Glomerular visceral epithelial cell (primary cell): ENCODE measurements at regions not wholly inside any gene's neighbourhood (a gene's known extent, or its start where the extent isn't known, plus 50 kb on each side); places are given as distances from the start of the nearest gene placed in this dataset.
"Not testable (repeated sequence)": the region's sequence is repeated elsewhere in the genome, so short reads cannot be mapped to it uniquely, and the experiment has no call there.

Experiments used
- DNase-seq: peaks from one replicate; pipeline ENCODE4 v3.0.0-alpha.2; 2016; ENCODE audit errors: extremely low spot score

DNA sequence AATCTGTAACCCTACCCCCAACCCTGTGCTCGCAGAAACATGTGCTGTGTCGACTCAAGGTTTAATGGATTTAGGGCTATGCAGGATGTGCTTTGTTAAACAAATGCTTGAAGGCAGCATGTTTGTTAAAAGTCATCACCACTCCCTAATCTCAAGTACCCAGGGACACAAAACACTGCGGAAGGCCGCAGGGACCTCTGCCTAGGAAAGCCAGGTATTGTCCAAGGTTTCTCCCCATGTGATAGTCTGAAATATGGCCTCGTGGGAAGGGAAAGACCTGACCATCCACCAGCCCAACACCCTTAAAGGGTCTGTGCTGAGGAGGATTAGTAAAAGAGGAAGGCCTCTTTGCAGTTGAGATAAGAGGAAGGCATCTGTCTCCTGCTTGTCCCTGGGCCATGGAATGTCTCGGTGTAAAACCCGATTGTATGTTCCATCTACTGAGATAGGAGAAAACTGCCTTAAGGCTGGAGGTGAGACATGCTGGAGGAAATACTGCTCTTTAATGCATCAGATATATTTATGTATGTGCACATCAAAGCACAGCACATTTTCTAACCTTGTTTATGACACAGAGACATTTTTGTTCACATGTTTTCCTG lies 94.4 kb downstream of the LSM3 start:
- DNase-seq = not testable (repeated sequence)

DNA sequence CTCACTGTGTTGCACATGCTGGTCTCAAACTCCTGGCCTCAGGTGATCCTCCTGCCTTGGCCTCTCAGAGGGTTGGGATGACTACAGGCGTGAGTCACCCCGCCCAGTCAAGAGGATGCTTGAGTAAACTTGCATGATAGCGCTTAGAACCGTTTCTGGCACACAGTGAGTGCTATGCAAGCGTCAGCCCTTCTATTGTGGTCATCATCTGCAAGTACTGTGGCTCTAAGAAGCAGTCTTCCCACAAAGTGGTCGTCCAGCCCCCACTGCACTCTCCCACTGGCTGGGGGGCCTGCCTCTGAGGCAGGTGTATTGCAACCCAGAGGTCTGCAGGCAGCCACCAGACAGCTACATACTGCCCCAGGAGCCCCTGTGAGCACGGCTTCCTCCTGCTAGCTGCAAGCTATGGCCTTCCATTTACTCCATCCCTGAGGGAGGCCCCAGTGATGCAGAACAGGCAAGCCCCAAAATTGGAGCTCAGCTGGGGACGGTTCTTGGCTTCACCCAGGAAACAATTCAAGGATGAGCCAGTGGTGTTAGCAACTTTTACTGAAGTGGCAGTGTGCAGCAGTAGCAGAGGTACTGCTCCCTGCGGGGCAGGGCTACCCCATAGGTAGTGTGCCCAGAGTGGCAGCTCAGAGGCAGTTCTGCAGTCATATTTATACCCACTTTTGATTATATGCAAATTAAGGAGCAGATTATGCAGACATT lies 95.4 kb downstream of the LSM3 start:
- DNase-seq = peak; percentile 31

DNA sequence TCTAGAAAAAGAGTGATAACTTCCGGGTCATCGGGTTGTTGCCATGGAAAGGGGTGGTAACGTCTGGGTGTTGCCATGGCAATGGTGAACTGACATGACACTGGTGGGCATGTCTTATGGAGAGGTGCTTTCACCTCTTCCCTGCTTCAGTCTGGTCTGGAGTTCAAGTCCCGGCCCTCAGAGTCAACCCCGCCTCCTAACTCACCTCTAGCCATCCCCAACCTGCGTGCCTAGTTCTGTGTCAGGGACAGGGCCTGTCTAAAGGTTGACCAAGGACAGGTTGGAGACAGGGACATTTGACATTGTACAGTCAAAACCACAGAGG lies 96.0 kb downstream of the LSM3 start:
- no peak for DNase-seq

DNA sequence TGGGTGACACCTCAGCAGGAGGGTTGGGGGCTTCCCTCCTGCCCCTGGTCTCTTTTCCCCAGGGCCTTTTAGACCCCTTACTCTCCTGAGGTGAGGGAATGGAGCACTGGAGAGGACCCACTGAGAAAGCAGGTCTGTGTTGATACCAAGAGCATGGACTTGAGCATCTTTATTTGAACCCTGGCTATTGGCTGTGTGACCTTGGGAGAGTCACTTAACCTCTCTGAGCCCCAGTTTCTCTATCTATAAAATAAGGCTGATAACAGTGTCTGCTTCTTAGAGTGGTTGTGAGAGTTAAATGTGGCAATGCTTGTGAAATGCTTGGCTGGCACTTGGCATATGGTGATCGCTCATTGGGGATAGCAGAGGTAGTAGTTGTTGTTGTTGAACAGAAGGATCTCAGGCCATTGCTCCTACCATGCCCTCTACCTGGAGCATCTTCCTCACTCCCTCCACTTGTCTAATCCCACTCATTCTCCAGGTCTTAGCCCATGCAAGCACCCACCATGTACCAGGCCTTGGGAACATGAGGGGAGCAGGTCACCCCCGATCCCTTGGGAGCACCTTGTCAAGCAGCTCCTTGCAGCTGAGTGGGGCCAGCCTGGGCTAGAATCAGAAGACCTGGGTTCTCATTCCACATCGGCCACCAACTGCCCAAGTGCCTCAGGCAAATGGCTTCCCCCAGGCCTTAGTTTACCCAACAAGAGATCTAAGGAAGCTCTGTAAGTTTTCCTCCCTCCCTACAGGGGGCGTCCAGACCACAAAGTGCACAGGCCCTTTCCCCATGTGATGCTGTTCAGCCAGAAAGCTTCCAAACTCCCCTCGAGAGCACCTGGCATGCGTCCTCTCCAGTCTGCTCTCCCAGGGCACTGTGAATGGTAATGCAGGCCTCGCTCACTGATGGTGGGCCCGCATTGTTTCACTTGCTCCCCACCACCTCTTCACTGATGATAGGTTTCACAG lies 96.7 kb downstream of the LSM3 start:
- DNase-seq = no peak

DNA sequence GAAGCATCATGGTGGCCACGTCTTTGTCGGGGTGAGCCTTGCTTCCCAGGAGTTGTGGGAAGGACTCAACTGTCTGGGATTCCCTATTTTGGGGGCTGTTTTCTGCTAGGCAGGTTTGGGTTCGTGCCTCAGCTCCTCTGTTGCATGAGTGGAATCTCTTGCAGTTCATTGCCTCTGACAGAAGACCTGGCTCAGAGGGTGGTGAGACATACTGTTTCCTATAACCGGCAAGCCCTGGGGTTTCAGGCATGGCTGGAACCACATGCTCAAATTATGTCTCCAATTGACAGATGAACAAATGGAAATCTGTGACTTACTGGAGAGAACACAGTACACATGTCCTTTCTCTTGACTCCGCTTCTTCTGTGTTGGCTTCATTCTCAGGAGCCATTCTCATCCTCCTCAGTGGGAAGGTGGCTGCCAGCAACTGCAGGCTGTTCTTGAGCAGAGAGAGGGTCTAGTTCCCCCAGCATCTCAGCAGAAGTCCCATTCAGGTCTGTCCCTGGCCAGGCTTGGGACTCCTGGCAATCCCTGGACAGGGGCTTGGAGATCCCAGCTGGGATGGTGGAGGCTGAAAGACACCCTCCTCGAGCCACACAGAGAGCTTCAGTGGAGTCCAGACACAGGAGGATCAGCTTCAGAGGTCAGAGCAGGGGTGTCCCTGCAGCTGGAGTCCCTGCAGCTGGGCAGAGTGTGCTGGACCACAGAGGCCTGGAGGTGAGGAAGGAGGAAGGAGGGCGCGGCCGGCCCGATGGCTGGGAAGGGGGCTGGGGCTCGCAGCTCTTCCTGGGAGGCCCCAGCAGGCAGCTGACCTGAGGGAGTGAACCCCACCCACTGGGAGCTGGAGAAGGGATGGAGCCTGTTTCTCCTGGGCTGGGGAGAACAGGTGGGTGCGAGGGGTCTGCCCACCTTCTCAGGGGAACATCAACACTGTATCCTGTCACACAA lies 97.6 kb downstream of the LSM3 start:
- DNase-seq = no peak

DNA sequence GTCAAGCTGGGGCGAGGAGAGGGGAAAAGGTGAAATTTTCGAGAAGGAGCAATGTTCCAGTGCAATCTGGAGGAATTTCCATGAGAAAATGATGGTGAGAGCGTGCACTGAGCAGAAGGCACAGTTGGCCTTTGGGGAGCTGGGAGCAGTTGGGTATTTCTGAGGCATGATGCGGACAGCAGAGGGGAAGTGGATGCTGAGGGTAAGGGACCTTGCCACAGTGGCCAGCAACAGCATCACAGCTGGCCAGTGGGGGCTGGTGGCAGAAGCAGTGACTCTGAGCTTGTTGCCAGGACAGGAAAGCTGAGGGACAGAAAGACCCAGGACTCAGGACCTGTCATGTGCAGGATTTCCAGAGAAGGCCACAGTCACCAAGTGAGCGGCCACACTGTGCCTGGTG lies 98.9 kb downstream of the LSM3 start:
- DNase-seq = no peak

DNA sequence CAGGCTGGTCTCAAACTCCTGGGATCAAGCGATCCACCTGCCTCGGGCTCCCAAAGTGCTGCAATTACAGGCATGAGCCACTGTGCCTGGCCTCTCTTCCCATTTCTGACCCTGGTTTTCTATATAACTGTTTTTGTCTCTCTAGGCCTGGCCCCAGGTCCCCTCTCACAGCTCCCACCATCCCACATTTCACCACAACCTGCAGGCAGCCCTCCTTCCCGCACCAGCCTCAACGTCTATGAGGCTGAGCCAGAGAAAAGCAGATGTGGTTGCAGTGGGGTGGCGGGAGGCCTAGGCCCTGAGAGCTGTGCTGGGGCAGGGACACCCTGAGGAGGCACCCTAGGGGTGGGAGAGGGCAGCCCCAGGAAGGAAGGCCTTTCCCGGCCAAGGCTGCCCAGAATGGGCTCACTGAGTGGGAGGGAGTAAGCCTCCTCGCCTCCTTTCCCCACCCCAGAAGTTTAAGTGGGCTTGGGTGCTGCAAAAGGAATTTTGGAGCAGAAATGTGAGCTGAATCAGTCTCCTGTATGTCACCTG lies 99.7 kb downstream of the LSM3 start:
- no peak for DNase-seq

DNA sequence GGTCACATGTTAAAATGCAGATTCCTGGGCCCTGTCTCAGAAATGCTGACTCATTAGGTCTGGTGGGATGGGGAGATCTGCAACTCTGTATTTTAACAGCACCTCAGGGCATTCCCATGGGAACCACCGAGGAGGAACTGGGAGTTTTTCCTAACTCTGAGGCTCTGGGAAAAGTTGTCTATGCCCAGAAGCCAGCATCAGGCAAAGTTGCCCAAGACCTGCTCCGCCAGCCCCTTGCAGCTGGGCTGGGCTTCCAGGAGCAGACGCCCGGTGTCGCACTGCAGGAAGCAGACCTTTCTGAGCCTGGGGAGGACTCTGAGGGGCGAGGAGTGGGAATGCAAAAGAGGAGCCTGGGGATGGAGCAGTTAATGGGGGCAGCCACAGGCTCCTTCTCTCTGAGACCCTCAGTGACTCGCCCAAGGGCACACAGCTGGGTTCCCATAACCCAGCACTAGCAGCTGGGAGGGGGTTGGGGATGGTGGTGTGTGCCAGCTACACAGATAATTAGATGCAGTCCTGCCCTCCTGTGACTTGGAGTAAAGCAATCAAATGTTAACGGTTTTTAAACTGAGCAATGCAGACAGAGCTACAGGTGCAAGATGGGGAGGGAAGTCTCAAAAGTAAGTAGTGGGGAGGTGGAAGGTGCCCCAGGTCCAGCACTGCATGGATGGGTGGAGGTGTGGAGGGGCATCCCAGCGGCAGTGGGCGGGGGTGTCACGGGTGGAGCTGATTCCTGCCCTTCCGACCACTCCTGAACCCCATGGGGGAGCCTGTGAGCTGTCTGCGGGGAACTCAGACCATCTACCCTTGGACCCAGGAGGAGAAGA lies 100.4 kb downstream of the LSM3 start:
- DNase-seq = no peak

DNA sequence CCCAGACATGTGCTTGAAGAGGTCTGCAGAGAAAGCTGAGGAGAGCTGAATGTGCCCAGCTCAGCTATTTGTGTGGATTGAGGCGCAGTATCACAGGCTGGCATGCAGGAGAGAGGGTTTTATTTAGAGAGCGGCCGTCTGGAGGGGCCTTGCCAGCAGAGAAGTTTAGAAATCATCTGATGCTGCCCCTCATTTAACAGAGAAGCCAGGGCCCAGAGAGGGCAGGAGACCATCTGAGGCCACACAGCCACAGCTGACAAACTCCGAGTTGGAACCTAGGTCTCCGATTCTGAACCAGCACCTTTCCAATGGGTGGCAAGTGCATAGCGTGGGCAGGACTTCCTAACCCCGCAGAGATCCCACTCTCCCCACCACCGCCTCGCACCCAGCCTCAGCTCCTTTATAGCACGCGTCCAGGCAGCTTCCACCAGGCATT lies 101.0 kb downstream of the LSM3 start:
- no peak for DNase-seq

DNA sequence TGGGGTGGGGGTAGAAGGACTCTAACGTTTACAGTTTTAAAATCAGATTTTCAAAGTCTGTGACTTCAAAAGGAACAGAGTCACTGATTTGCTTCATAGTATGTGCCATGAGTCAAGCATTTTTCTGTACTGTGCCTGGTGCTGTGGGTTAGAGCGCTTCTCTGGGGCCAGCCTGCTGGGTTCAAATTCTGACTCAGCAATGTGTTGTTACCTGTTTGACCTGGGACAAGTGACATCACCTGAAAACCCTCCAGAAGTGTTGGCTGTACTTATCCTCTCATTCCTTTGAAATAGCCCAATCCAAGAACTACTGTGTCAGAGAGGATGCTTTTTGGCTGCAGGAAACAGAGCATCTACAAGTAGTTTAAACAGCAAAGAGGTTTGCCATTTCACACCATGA lies 101.7 kb downstream of the LSM3 start:
- no peak for DNase-seq

DNA sequence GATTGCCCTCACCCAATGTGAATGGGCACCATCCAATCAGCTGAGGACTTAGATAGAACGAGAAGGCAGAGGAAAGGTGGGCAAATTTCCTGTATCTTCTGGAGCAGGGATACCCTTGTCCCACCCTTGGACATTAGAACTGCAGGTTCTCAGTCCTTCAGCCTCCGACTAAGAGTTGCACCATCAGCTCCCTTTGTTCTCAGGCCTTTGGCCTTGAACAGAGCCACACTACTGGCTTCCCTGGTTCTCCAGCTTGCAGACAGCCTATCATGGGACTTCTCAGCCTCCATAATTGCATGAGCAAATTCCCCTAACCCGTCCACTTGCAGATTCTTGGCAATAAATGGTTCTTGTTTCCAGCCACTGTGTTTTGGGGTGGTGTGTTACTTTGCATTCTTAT lies 102.4 kb downstream of the LSM3 start:
- no peak for DNase-seq

DNA sequence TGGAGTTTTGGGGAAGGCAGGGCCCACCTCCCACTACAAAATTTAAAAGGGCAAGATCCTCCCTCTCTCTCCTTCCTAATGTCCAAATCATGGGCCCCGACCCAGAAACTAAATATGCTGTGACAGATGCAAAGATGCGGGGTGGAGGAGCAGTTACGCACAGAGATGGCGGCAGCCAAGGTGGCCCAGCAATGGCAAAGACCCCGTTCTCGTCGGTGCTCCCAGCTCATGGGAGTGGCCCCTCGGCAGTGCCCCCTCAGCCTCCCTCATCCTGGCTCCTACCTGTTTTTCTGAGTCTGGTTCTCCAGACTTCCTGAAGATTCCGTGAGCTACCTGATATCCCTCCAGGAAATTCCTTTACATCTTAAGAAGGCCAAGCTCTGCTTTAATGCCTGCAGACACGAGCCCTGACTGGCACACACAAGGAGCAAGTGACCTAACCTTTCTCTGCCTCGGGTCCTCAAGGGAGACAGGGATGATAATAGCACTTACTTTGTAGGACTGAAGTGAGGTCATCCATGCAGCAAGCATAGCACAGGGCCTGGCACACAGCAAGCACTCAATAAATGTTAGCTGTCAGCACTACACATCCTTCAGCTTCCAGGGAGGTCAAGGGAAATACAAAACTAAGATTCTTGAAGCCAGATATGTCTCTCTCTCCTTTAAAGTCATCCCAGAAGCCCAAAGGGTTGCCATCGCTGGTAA lies 103.5 kb downstream of the LSM3 start:
- DNase-seq = no peak

DNA sequence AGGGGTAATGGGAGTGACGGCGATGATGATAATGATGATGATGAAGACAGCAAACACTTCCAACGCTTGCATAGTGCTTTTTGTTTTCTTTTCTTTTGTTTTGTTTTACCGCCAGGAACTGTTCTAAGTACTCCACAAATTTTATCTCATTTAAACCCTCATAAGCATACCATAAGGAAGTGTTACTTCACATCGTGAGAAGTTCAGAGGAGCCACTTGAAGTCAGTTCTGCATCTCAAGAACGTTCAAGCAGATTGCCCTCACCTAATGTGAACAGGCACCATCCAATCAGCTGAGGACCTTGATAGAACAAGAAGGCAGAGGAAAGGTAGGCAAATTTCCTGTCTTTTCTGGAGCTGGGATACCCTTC lies 104.1 kb downstream of the LSM3 start:
- no peak for DNase-seq

DNA sequence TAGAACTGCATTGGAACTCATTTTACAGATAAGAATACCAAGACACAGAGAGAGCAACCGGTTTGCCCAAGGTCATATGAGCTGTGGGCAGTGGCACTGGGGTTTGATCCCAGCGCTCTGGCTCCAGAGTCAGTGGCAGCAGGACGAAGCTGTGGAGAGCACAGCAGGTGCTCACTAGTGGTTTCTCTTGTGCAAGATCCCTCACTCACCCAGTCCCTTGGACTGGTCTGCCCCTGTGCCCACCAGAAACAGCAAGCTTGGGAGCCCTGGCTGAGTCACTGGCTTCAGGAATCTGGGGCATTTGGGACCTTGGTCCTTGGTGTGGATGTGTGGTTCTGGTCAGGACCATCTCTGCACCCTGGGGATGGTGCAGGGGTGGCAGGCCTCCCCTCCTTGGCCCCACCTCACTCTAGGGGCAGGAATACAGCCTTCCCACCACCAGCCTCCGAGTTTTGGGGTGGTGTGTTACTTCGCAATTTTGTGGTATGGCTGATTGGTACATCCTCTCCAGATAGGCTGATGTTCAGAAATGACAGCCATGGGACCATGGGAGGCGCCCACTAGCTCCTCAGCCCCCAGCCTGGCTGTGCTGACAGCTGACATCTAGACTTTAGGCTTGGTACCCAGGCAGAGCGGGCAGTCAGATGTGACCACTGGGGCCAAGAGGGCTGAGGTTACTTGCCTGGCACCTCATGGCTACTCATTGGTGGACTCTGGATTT lies 104.6 kb downstream of the LSM3 start:
- no peak for DNase-seq

DNA sequence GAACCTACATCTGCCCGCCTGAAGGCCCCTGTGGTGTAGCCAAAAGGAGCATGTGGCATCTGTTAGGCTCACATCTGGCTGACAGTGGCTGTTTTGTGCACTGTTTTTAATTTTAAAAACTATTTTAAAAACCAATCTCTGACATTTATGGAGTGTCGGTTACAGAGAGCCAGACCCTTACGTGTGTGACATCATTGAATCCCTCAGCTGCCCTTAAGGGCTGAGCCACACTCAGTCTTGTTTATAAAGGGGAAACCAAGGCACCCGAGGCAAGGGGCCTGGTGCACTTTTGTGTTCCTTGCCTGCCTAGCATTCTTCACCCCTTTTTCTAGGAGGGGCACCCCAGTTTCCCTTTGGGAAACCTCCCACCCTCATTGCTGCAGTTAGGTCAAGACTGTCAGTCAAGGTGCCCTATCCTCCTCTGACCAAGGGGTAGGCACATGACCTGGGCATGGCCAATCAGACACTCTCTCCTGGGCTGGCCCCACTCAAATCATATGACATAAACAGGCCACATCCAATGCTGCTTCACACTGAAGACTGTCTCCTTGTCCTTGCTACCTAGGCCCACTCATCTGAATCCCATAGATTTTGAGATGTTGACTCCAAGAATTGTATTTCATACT lies 105.3 kb downstream of the LSM3 start:
- no peak for DNase-seq

DNA sequence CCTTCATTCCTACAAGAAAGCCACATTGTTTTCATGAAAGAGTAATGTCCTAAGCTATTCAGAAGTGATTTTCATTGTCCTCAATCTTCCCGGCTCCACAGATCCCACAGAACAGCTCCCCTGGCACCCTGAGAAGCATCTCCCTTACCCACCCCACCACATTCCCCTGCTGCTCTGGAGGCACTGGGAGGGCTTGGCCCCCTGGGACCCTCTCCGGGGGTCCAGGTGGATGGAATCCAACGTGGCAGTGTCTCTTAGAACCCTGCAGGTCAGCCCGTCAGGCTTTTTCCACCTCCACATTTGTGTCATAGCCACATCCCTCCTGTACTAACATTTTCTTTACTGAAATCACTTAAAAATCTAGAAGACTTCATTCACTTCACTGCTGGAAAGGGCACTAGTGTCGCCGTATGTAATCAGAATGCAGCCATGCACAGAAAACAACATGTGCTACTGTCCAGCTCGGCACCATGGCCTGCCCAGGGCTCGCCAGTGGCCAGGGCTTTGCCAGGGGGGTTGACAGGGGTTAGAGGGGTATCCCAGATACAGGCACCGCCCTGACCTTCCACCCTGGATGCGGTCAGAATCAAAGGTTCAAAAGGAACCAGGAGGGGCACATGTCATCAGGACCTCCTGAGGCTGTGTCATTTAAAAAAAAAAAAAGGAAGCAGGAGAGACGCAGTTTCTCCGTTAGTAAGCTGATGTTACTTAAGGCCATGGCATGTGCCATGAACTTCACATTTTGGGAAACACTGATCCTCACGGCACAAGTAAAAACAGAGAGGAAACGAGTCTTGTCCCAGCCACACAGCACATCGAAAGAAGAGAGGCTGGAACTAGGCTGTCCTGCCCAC lies 106.3 kb downstream of the LSM3 start:
- DNase-seq = no peak

DNA sequence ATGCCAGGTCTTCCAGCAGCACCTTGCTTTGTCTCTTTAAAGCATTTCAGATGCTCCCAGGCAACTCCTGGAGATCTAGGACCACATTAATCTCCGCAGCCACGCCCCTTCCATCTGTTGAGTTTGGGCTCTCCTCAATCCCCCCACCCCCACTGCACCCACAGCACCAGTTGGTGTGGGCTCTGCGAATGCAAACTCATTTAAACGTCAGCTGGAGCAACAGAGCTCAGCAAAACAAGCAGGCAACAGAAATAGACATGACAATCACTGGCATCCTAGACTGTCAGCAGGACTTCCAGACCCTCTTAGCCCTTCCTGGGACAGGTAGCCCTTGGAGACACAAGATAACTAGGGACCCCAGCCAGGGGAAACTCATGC lies 106.9 kb downstream of the LSM3 start:
- no peak for DNase-seq
